Body of pancreas (tissue), 4 donors: ENCODE measurements at regions not wholly inside any gene's neighbourhood (a gene's known extent, or its start where the extent isn't known, plus 50 kb on each side); places are given as distances from the start of the nearest gene placed in this dataset.

ENCODE experiments used
- POLR2A ChIP-seq, 3 donors: fragments of 450-650 bp; IDR thresholded peaks; one replicate each; pipeline ENCODE4 v1.6.1; 2016; ENCODE audit warnings: antibody characterized with exemption in 3 of 3, mild to moderate bottlenecking in 2 of 3
- TF ChIP-seq, protein P1 (sequence below), 7 experiments: fragments of 450-650 bp in 4 of 7; fragments of 200-600 bp in 3 of 7; sonication (generic) in 3 of 7; IDR thresholded peaks; one replicate each; pipeline ENCODE4 v1.5.1; 2016 to 2019; ENCODE audit warnings: antibody characterized with exemption in 7 of 7

DNA sequence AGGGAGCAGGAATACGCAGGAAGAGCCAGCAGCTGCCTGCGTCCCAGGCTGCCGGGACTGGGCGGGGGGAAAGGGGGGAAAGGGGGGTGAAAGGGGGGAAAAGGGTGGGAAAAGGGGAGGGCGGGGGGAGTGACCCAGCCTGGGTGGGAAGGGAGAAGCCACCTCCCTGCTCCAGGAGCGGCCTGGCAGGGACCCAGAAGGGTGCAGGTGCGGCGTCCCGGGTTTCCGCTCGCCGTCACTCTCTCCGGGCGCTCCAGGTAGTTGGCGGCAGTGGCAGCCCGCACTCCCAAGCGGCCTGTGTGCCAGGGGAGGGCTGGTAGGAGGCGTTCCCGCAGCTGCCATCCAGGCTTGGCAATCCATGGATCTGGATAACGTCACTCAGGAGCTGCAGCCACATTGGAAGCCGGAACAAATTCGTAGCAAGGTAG, 141.0 kb upstream of the NGF start:
- TF ChIP-seq, protein P1, sequence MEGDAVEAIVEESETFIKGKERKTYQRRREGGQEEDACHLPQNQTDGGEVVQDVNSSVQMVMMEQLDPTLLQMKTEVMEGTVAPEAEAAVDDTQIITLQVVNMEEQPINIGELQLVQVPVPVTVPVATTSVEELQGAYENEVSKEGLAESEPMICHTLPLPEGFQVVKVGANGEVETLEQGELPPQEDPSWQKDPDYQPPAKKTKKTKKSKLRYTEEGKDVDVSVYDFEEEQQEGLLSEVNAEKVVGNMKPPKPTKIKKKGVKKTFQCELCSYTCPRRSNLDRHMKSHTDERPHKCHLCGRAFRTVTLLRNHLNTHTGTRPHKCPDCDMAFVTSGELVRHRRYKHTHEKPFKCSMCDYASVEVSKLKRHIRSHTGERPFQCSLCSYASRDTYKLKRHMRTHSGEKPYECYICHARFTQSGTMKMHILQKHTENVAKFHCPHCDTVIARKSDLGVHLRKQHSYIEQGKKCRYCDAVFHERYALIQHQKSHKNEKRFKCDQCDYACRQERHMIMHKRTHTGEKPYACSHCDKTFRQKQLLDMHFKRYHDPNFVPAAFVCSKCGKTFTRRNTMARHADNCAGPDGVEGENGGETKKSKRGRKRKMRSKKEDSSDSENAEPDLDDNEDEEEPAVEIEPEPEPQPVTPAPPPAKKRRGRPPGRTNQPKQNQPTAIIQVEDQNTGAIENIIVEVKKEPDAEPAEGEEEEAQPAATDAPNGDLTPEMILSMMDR (IDR thresholded peaks at IDR 0.05): no peak
- TF ChIP-seq POLR2A (IDR thresholded peaks at IDR 0.05): no peak
